B cell (primary cell): ENCODE measurements at regions not wholly inside any gene's neighbourhood (a gene's known extent, or its start where the extent isn't known, plus 50 kb on each side); places are given as distances from the start of the nearest gene placed in this dataset.

Experiments
- ATAC-seq: fragments of 200-7000 bp; cut with Tn5 transposase; one replicate; pipeline ENCODE4 v1.10.0; 2021; ENCODE audit warnings: low read depth, mild to moderate bottlenecking, moderate number of reproducible peaks, moderate library complexity
- CTCF ChIA-PET: fragments of 350-600 bp; sonication (Branson Sonifier 250); formaldehyde crosslinking; loops from one replicate; lab custom pipeline; 2021; ENCODE audit warnings: antibody characterized with exemption, inconsistent platforms; lab: Charles Lee
- POLR2A ChIA-PET: fragments of 350-600 bp; sonication (Branson Sonifier 250); formaldehyde crosslinking; loops from one replicate; lab custom pipeline; 2021; ENCODE audit warnings: antibody characterized with exemption; lab: Charles Lee
- DNase-seq: peaks from one replicate; pipeline ENCODE4 v3.0.0; 2013
- H2AFZ ChIP-seq: 2 replicates; pipeline ENCODE4 v1.6.1; 2012; ENCODE audit warnings: mild to moderate bottlenecking, low read depth, low read length; ENCODE audit not compliant: insufficient read depth, poor library complexity, severe bottlenecking
- H3K27ac ChIP-seq, 2 donors: 1 replicate in 1 of 2; 2 replicates in 1 of 2; pipeline ENCODE4 v1.5.1; 2012 to 2013; ENCODE audit warnings: low read length in 2 of 2, mild to moderate bottlenecking in 2 of 2, moderate library complexity in 1 of 2
- H3K27me3 ChIP-seq, 4 experiments: fragments of 200-600 bp in 1 of 4; sonication (generic) in 1 of 4; replicated peaks in 1 of 4; 1 replicate in 2 of 4; 2 replicates in 2 of 4; pipeline versions ENCODE4 v1.6.1 to v1.7.0; 2013 to 2016; ENCODE audit warnings: low read length in 3 of 4, mild to moderate bottlenecking in 2 of 4, mixed read lengths in 1 of 4, moderate library complexity in 1 of 4; ENCODE audit not compliant: insufficient read depth in 4 of 4, control insufficient read depth in 3 of 4; ENCODE audit errors: control extremely low read depth in 1 of 4
- H3K36me3 ChIP-seq, 2 experiments: replicated peaks in 1 of 2; 1 replicate in 1 of 2; 2 replicates in 1 of 2; pipeline versions ENCODE4 v1.6.1 to v1.7.1; 2013; ENCODE audit warnings: low read length in 1 of 2; ENCODE audit not compliant: insufficient read depth in 2 of 2, control insufficient read depth in 1 of 2; ENCODE audit errors: control extremely low read depth in 1 of 2, extremely low read depth in 1 of 2
- H3K4me1 ChIP-seq, 2 donors: fragments of 200-600 bp in 1 of 2; sonication (generic) in 1 of 2; 1 replicate in 1 of 2; 2 replicates in 1 of 2; pipeline versions ENCODE4 v1.5.1 to v1.6.1; 2013 to 2017; ENCODE audit warnings: low read length in 2 of 2; ENCODE audit not compliant: control insufficient read depth in 2 of 2, insufficient read depth in 2 of 2
- H3K4me2 ChIP-seq: replicated peaks from 2 replicates; pipeline ENCODE3; 2012; ENCODE audit warnings: mild to moderate bottlenecking, low read depth, low read length; ENCODE audit not compliant: poor library complexity, severe bottlenecking
- H3K4me3 ChIP-seq, 5 experiments: fragments of 200-600 bp in 1 of 5; sonication (generic) in 1 of 5; 1 replicate in 3 of 5; 2 replicates in 2 of 5; pipeline versions ENCODE4 v1.5.1 to v1.7.0; 2011 to 2016; ENCODE audit warnings: low read length in 4 of 5, mild to moderate bottlenecking in 4 of 5, low read depth in 2 of 5, control low read depth in 1 of 5, moderate library complexity in 1 of 5; ENCODE audit not compliant: insufficient read depth in 1 of 5; ENCODE audit errors: control extremely low read depth in 1 of 5, extremely low read depth in 1 of 5
- H3K79me2 ChIP-seq: fragments of 200-600 bp; sonication (generic); one replicate; pipeline ENCODE4 v1.6.0; 2016; ENCODE audit warnings: low read length; ENCODE audit not compliant: control insufficient read depth, insufficient read depth
- H3K9ac ChIP-seq: fragments of 200-600 bp; sonication (generic); 2 replicates; pipeline ENCODE4 v1.6.1; 2017; ENCODE audit warnings: mild to moderate bottlenecking, low read length, moderate library complexity
- H3K9me3 ChIP-seq, 3 donors: one replicate each; pipeline versions ENCODE4 v1.6.1 to v1.7.1; 2013; ENCODE audit warnings: low read length in 2 of 3; ENCODE audit not compliant: control insufficient read depth in 2 of 3, insufficient read depth in 1 of 3; ENCODE audit errors: control extremely low read depth in 1 of 3
- H4K20me1 ChIP-seq: 2 replicates; pipeline ENCODE4 v1.6.0; 2012; ENCODE audit warnings: mild to moderate bottlenecking, low read length; ENCODE audit not compliant: insufficient read depth, control insufficient read depth, poor library complexity, severe bottlenecking
- H3K27ac Mint-ChIP-seq: one replicate; pipeline ENCODE4 v1.8.0; 2021; ENCODE audit warnings: mixed read lengths
- H3K27me3 Mint-ChIP-seq: one replicate; pipeline ENCODE4 v1.8.0; 2021; ENCODE audit warnings: mixed read lengths
- H3K4me1 Mint-ChIP-seq: one replicate; pipeline ENCODE4 v1.8.0; 2021; ENCODE audit warnings: mixed read lengths
- H3K4me3 Mint-ChIP-seq: one replicate; pipeline ENCODE4 v1.8.0; 2021; ENCODE audit warnings: mixed read lengths
- H3K9me3 Mint-ChIP-seq: one replicate; pipeline ENCODE4 v1.8.0; 2022; ENCODE audit warnings: mixed read lengths; ENCODE audit not compliant: insufficient read depth
- EZH2 ChIP-seq: IDR thresholded peaks from 2 replicates; pipeline ENCODE4 v1.6.1; 2012; ENCODE audit warnings: borderline replicate concordance, low read depth, mild to moderate bottlenecking, moderate library complexity, low read length; ENCODE audit not compliant: insufficient read depth, poor library complexity, severe bottlenecking
- WGBS: methylation state at CpG from one replicate; pipeline ENCODE4 v1.1.5; 2013; ENCODE audit warnings: missing lambda C conversion rate; ENCODE audit not compliant: insufficient coverage; 5-methylcytosine and 5-hydroxymethylcytosine counted together
- intact Hi-C: fragments of 100-400 bp; cut with micrococcal nuclease; formaldehyde crosslinking; loops from one replicate; pipeline ENCODE4 v1.10.0; 2022
- TF ChIP-seq, protein P1 (sequence below): fragments of 200-600 bp; IDR thresholded peaks from one replicate; pipeline ENCODE4 v1.8.0; 2022; ENCODE audit warnings: antibody characterized with exemption, mild to moderate bottlenecking

- Histone ChIP-seq H3K4me3 (no peak overlapping the region), H3K27me3 (no peaks in the 10 kb centered on the region), H3K4me2 (no peak overlapping the region), H3K9me3 (no peaks in the 10 kb centered on the region), H4K20me1 (no peaks in the 10 kb centered on the region), H3K4me1 (no peaks in the 10 kb centered on the region), H2AFZ (no peak overlapping the region), H3K79me2 (no peaks in the 10 kb centered on the region), H3K27ac (no peak overlapping the region), H3K36me3 (no peaks in the 10 kb centered on the region), H3K9ac (no peak overlapping the region)
- intact Hi-C loops: no loop called here
- no peak for ATAC-seq
- ChIA-PET CTCF (no interaction called here), POLR2A (no interaction called here)
- no peaks in the 10 kb centered on the region for H3K27me3 Mint-ChIP-seq
- DNase-seq: no peak
- no peak overlapping the region for H3K27ac Mint-ChIP-seq
- 96% methylated on average over 3 of the region's 5 CpGs for WGBS
- TF ChIP-seq EZH2: no peak
- TF ChIP-seq, protein P1, sequence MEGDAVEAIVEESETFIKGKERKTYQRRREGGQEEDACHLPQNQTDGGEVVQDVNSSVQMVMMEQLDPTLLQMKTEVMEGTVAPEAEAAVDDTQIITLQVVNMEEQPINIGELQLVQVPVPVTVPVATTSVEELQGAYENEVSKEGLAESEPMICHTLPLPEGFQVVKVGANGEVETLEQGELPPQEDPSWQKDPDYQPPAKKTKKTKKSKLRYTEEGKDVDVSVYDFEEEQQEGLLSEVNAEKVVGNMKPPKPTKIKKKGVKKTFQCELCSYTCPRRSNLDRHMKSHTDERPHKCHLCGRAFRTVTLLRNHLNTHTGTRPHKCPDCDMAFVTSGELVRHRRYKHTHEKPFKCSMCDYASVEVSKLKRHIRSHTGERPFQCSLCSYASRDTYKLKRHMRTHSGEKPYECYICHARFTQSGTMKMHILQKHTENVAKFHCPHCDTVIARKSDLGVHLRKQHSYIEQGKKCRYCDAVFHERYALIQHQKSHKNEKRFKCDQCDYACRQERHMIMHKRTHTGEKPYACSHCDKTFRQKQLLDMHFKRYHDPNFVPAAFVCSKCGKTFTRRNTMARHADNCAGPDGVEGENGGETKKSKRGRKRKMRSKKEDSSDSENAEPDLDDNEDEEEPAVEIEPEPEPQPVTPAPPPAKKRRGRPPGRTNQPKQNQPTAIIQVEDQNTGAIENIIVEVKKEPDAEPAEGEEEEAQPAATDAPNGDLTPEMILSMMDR: no peak
- no peaks in the 10 kb centered on the region for H3K9me3 Mint-ChIP-seq
- H3K4me3 Mint-ChIP-seq: no peak overlapping the region
- H3K4me1 Mint-ChIP-seq: no peaks in the 10 kb centered on the region
Measured at GRCh38 chr9:78620764-78621163, 323.8 kb downstream of the PSAT1 start.

DNA sequence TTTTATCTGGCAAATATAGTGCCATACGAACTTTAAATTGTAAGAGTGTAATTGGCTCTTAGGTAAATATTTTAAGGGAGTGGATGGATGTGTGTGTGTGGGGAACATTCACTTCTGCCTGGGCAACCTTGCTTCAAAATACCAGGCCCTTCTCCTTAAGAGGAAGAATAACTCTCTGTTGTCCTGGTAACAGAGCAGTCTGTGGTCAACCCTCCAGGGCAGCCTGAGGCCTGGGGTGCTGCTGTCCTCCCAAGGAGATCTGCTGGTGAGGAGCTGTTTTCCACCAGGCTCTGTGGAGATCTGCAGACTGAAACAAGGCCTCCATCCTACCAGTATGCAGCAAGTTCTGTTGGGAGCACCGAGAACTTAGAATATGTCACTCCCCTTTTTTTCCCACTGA, 325.2 kb downstream of the PSAT1 start:
- Histone ChIP-seq H3K4me2 (no peak overlapping the region), H3K9ac (no peak overlapping the region), H3K79me2 (no peaks in the 10 kb centered on the region), H3K4me1 (no peaks in the 10 kb centered on the region), H3K27ac (no peak overlapping the region), H3K4me3 (no peak overlapping the region), H3K9me3 (no peaks in the 10 kb centered on the region), H4K20me1 (no peaks in the 10 kb centered on the region), H3K36me3 (no peaks in the 10 kb centered on the region), H3K27me3 (no peaks in the 10 kb centered on the region), H2AFZ (no peak overlapping the region)
- intact Hi-C loops: no loop called here
- no peaks in the 10 kb centered on the region for H3K4me1 Mint-ChIP-seq
- no peak overlapping the region for H3K27ac Mint-ChIP-seq
- H3K27me3 Mint-ChIP-seq: no peaks in the 10 kb centered on the region
- no peaks in the 10 kb centered on the region for H3K9me3 Mint-ChIP-seq
- ChIA-PET CTCF (no interaction called here), POLR2A (no interaction called here)
- TF ChIP-seq, protein P1: no peak
- no peak for TF ChIP-seq EZH2
- no CpG with 5 or more reads among the region's 2 CpGs for WGBS
- ATAC-seq (no peak), DNase-seq (no peak)
- H3K4me3 Mint-ChIP-seq: no peak overlapping the region
